Heart left ventricle (tissue), 16 donors: ENCODE measurements at regions not wholly inside any gene's neighbourhood (a gene's known extent, or its start where the extent isn't known, plus 50 kb on each side); places are given as distances from the start of the nearest gene placed in this dataset.

ENCODE experiments used
- ATAC-seq, 4 donors: fragments of 200-7000 bp; cut with Tn5 transposase; one replicate each; pipeline ENCODE4 v1.9.1; 2020 to 2022; ENCODE audit warnings: moderate library complexity in 4 of 4, mild to moderate bottlenecking in 3 of 4, moderate number of reproducible peaks in 1 of 4
- DNase-seq, 5 donors: peaks; one replicate each; pipeline ENCODE4 v3.0.0-alpha.2; 2020
- H3K27ac ChIP-seq, 12 donors: fragments of 200-600 bp; sonication (generic) in 4 of 12; one replicate each; pipeline versions ENCODE4 v1.5.0 to v1.8.0; 2016 to 2022; ENCODE audit warnings: mild to moderate bottlenecking in 2 of 12
- H3K27me3 ChIP-seq, 9 donors: fragments of 200-600 bp; sonication (generic) in 2 of 9; one replicate each; pipeline versions ENCODE4 v1.5.1 to v1.8.0; 2016 to 2022; ENCODE audit warnings: mild to moderate bottlenecking in 3 of 9
- H3K36me3 ChIP-seq, 9 donors: fragments of 200-600 bp; sonication (generic) in 2 of 9; one replicate each; pipeline versions ENCODE4 v1.5.0 to v1.8.0; 2018 to 2022; ENCODE audit warnings: mild to moderate bottlenecking in 2 of 9
- H3K4me1 ChIP-seq, 12 donors: fragments of 200-600 bp; sonication (generic) in 4 of 12; one replicate each; pipeline versions ENCODE4 v1.5.0 to v1.8.0; 2016 to 2022; ENCODE audit warnings: mild to moderate bottlenecking in 3 of 12
- H3K4me3 ChIP-seq, 12 donors: fragments of 200-600 bp; sonication (generic) in 4 of 12; one replicate each; pipeline versions ENCODE4 v1.5.0 to v1.8.0; 2017 to 2022; ENCODE audit warnings: mild to moderate bottlenecking in 9 of 12, moderate library complexity in 4 of 12
- H3K9me3 ChIP-seq, 12 donors: fragments of 200-600 bp; sonication (generic) in 4 of 12; one replicate each; pipeline versions ENCODE4 v1.5.0 to v1.8.0; 2016 to 2022; ENCODE audit warnings: mild to moderate bottlenecking in 1 of 12
- POLR2A ChIP-seq, 2 donors: fragments of 450-650 bp; IDR thresholded peaks; one replicate each; pipeline ENCODE4 v1.6.1; 2017; ENCODE audit warnings: antibody characterized with exemption in 2 of 2, mild to moderate bottlenecking in 2 of 2, moderate library complexity in 2 of 2
- WGBS, 4 donors: extraction: QIAGEN DNeasy Blood & Tissue Kit in 2 of 4; methylation state at CpG; one replicate each; pipeline versions ENCODE4 v1.1.5 to v1.1.7; 2013 to 2018; 5-methylcytosine and 5-hydroxymethylcytosine counted together
- intact Hi-C, 10 donors: fragments of 100-400 bp; cut with DNase I; formaldehyde crosslinking; loops; one replicate each; pipeline versions ENCODE4 v1.11.1 to v1.14.2; 2022
- TF ChIP-seq, protein P1 (sequence below), 12 donors: fragments of 200-600 bp; sonication (generic) in 4 of 12; IDR thresholded peaks; one replicate each; pipeline versions ENCODE4 v1.5.0 to v1.8.0; 2018 to 2022; ENCODE audit warnings: antibody characterized with exemption in 12 of 12, mild to moderate bottlenecking in 5 of 12
- donor health status: ischemic (EF 13 %, LVEDD 7.1; RV severe dilation, severe dysfunction).
- donor health status: healthy with polysubstance abuse.
- donor health status: DM: no; HTN: yes; CAD: no.
- donor health status: DM: no; HTN: no; CAD: no.
- donor health status: ischemic (EF 25% LVEDD 6.9; RV normal size, moderate dysfunction).
- donor health status: ischemic (EF 25% LVEDD 5.7; RV mildly dilated, moderate dysfunction).
- donor health status: healthy.
- donor health status: DM: yes; HTN: yes; CAD: no.
- donor health status: ischemic (EF 35%, LVEDD 5.7; RV mildly dilated, moderate dysfunction).
- donor health status: nonischemic (EF 11% LVEDD 7.7; RV severe dilation, severe dysfunction).
- donor health status: DM: yes; HTN: yes; CAD: no.
- donor health status: PGD.
- donor health status: ischemic (EF 29% LVEDD 5.4; RV normal size, mild dysfunction).
- donor health status: nonischemic (EF 23%, LVEDD 6.1; RV moderate dilation, normal function).

- no peak for TF ChIP-seq POLR2A (IDR thresholded peaks at IDR 0.05)
- TF ChIP-seq, protein P1, sequence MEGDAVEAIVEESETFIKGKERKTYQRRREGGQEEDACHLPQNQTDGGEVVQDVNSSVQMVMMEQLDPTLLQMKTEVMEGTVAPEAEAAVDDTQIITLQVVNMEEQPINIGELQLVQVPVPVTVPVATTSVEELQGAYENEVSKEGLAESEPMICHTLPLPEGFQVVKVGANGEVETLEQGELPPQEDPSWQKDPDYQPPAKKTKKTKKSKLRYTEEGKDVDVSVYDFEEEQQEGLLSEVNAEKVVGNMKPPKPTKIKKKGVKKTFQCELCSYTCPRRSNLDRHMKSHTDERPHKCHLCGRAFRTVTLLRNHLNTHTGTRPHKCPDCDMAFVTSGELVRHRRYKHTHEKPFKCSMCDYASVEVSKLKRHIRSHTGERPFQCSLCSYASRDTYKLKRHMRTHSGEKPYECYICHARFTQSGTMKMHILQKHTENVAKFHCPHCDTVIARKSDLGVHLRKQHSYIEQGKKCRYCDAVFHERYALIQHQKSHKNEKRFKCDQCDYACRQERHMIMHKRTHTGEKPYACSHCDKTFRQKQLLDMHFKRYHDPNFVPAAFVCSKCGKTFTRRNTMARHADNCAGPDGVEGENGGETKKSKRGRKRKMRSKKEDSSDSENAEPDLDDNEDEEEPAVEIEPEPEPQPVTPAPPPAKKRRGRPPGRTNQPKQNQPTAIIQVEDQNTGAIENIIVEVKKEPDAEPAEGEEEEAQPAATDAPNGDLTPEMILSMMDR (IDR thresholded peaks at IDR 0.05), result peak in 2 of 12 donors; percentile 18 to 26
- intact Hi-C loops, result no loop called here
- H3K27me3 ChIP-seq, result no peaks in the 10 kb centered on the region
- no peak overlapping the region for H3K4me3 ChIP-seq
- 63 to 82% (median 73%) methylated on average over 1 of the region's 1 CpG for WGBS, 4 donors
- ATAC-seq (no peak), DNase-seq (no peak)
- no peaks in the 10 kb centered on the region for H3K4me1 ChIP-seq
- H3K27ac ChIP-seq, result no peak overlapping the region
- peaks cover 0 to 28% (median 6%) of the 10 kb centered on the region in 12 donors for H3K9me3 ChIP-seq
- H3K36me3 ChIP-seq, result no peaks in the 10 kb centered on the region
These were observed 949.4 kb upstream of the ADGRL4 start for GRCh38 chr1:79955966-79956365.

DNA sequence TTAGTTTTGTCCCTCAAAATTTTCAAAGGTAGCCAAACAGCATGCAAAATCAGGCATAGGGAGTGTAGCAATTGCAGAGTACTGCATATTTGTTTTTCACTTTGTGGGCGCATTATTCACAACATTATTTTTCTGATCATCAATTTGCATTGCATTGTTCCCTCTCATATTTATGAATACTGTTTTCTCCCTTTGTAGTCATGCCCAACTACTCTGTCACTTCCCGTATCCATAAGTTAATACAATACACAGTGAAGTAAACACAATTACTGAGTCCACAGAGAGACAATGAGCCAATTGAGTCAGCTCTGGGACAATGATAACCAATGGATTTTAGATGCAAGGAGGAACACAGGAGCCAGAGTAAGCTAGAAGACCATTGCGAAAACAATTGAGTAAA is 944.0 kb upstream of the ADGRL4 start:
- H3K9me3 ChIP-seq, result peaks cover 0 to 21% (median 4%) of the 10 kb centered on the region in 12 donors
- 88 to 94% (median 90%) methylated on average over 3 of the region's 3 CpGs for WGBS, 4 donors
- DNase-seq, result no peak
- intact Hi-C loops, result no loop called here
- H3K27me3 ChIP-seq, result no peaks in the 10 kb centered on the region
- H3K4me1 ChIP-seq, result no peaks in the 10 kb centered on the region
- no peak overlapping the region for H3K27ac ChIP-seq
- H3K36me3 ChIP-seq, result no peaks in the 10 kb centered on the region
- TF ChIP-seq, protein P1 (IDR thresholded peaks at IDR 0.05), result no peak
- TF ChIP-seq POLR2A (IDR thresholded peaks at IDR 0.05), result no peak
- no peak for ATAC-seq
- no peak overlapping the region for H3K4me3 ChIP-seq

GRCh38 chr1:79945391-79945790 is 938.9 kb upstream of the ADGRL4 start:
- intact Hi-C loops, result no loop called here
- H3K27ac ChIP-seq, result no peak overlapping the region
- no peaks in the 10 kb centered on the region for H3K27me3 ChIP-seq
- no peaks in the 10 kb centered on the region for H3K36me3 ChIP-seq
- DNase-seq (no peak), ATAC-seq (no peak)
- no peak overlapping the region for H3K4me3 ChIP-seq
- TF ChIP-seq, protein P1 (IDR thresholded peaks at IDR 0.05), result no peak
- TF ChIP-seq POLR2A (IDR thresholded peaks at IDR 0.05), result no peak
- H3K9me3 ChIP-seq, result no peaks in the 10 kb centered on the region
- no peaks in the 10 kb centered on the region for H3K4me1 ChIP-seq

DNA sequence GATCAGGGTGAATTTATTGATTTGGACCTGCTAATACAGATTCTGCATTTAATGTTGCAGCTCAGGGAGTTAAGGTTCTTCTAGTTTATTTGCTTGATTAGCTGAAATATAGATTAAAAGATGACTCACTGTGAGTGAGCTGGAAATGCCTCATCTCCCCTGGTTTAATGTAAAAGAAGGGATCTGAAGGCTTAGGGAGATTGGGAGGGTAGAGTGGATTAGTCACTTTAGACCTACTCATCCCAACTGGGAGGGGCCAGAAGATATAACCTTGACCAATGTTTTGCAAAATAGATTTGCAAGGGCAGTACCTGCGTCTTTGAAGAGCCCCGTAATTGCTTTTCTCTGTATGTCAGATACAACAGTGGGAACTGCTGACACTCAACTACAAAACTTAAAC is 922.8 kb upstream of the ADGRL4 start:
- H3K9me3 ChIP-seq, result peaks cover 0 to 2% (median 0%) of the 10 kb centered on the region in 12 donors
- H3K36me3 ChIP-seq, result no peaks in the 10 kb centered on the region
- no peaks in the 10 kb centered on the region for H3K4me1 ChIP-seq
- DNase-seq (no peak), ATAC-seq (no peak)
- no peaks in the 10 kb centered on the region for H3K27me3 ChIP-seq
- intact Hi-C loops, result no loop called here
- no peak for TF ChIP-seq POLR2A (IDR thresholded peaks at IDR 0.05)
- TF ChIP-seq, protein P1 (IDR thresholded peaks at IDR 0.05), result no peak
- H3K27ac ChIP-seq, result no peak overlapping the region
- no peak overlapping the region for H3K4me3 ChIP-seq
- WGBS, 4 donors, result 88 to 96% (median 93%) methylated on average over 2 of the region's 2 CpGs
